HepG2 (cell line): ENCODE measurements at regions not wholly inside any gene's neighbourhood (a gene's known extent, or its start where the extent isn't known, plus 50 kb on each side); places are given as distances from the start of the nearest gene placed in this dataset.

Experiments used
- ATAC-seq: fragments of 200-7000 bp; cut with Tn5 transposase; 3 replicates; pipeline ENCODE4 v1.9.1; 2020; ENCODE audit warnings: mild to moderate bottlenecking, moderate library complexity
- BruUV-seq: library from RNA; stranded (reverse); fragments of 400-500 nt; replicated peaks from 2 replicates; lab custom pipeline; 2021; lab: Mats Ljungman, UMichigan
- CTCF ChIA-PET: fragments of 300-600 bp; formaldehyde crosslinking; extraction: SDS; loops from one replicate; lab custom pipeline; 2021; ENCODE audit warnings: low total read pairs, inconsistent platforms, low intra/inter-chr PET ratio; lab: Yijun Ruan, JAX
- POLR2A ChIA-PET: fragments of 350-600 bp; sonication (Branson Sonifier 250); formaldehyde crosslinking; loops from one replicate; lab custom pipeline; 2020; ENCODE audit warnings: antibody characterized with exemption, inconsistent platforms; lab: Yijun Ruan, JAX
- DNase-seq: peaks from one replicate; pipeline ENCODE4 v3.0.0-alpha.2; 2015; ENCODE audit warnings: low spot score
- FAIRE-seq: peaks from 3 replicates; lab custom pipeline; 2011; peaks lifted over from hg19 to GRCh38; lab: Jason Lieb, UNC
- H2AFZ ChIP-seq: one replicate; pipeline ENCODE4 v1.6.1; 2011; ENCODE audit warnings: low read length, inconsistent platforms
- H3K27ac ChIP-seq: fragments of 300-600 bp; 3 replicates; pipeline ENCODE4 v1.8.0; 2011; ENCODE audit warnings: mixed run types, mild to moderate bottlenecking, mixed read lengths, low read length, inconsistent platforms; ENCODE audit not compliant: insufficient read depth; ENCODE audit errors: extremely low read length
- H3K27me3 ChIP-seq, 2 experiments: fragments of 200-600 bp in 1 of 2; 2 replicates in 1 of 2; 3 replicates in 1 of 2; pipeline versions ENCODE4 v1.6.0 to v1.8.0; 2011; ENCODE audit warnings: low read length in 2 of 2, mild to moderate bottlenecking in 2 of 2, moderate library complexity in 2 of 2, inconsistent platforms in 1 of 2; ENCODE audit not compliant: insufficient read depth in 2 of 2, control insufficient read depth in 1 of 2
- H3K36me3 ChIP-seq, 2 experiments: fragments of 200-600 bp in 1 of 2; replicated peaks in 1 of 2; 2 replicates in 1 of 2; 3 replicates in 1 of 2; pipeline versions ENCODE4 v1.5.1 to v1.8.0; 2011; ENCODE audit warnings: low read length in 2 of 2, inconsistent platforms in 1 of 2; ENCODE audit not compliant: insufficient read depth in 2 of 2, control insufficient read depth in 1 of 2
- H3K4me1 ChIP-seq: 2 replicates; pipeline ENCODE4 v1.5.1; 2012; ENCODE audit warnings: low read length, inconsistent platforms; ENCODE audit not compliant: insufficient read depth
- H3K4me2 ChIP-seq: 2 replicates; pipeline ENCODE4 v1.6.0; 2011; ENCODE audit warnings: low read depth, low read length, inconsistent platforms
- H3K4me3 ChIP-seq, 3 experiments: fragments of 200-600 bp in 1 of 3; sonication (generic), shearing (Covaris generic) in 1 of 3; replicated peaks in 1 of 3; 2 replicates each; pipeline ENCODE4 v1.5.1; 2011 to 2016; ENCODE audit warnings: low read length in 3 of 3, inconsistent platforms in 2 of 3, low read depth in 2 of 3, mild to moderate bottlenecking in 2 of 3, control low read depth in 1 of 3, mixed read lengths in 1 of 3; ENCODE audit not compliant: insufficient read depth in 1 of 3
- H3K79me2 ChIP-seq: one replicate; pipeline ENCODE4 v1.6.1; 2011; ENCODE audit warnings: low read length, inconsistent platforms; ENCODE audit not compliant: insufficient read depth
- H3K9ac ChIP-seq: 2 replicates; pipeline ENCODE4 v1.6.0; 2011; ENCODE audit warnings: mild to moderate bottlenecking, low read depth, low read length, inconsistent platforms; ENCODE audit not compliant: insufficient read depth
- H3K9me3 ChIP-seq: 2 replicates; pipeline ENCODE4 v1.5.1; 2012; ENCODE audit warnings: mild to moderate bottlenecking, low read length
- H4K20me1 ChIP-seq: 2 replicates; pipeline ENCODE4 v1.6.0; 2011; ENCODE audit warnings: inconsistent platforms, mild to moderate bottlenecking, low read length, moderate library complexity; ENCODE audit not compliant: insufficient read depth
- HMGA1 ChIP-seq: sonication (generic); formaldehyde crosslinking; conservative IDR thresholded peaks from 2 replicates; pipeline ENCODE4 v1.4.0; 2020; ENCODE audit warnings: missing genetic modification reagents
- JDP2 ChIP-seq: sonication (generic); formaldehyde crosslinking; IDR thresholded peaks from 2 replicates; pipeline ENCODE4 v1.8.1; 2022; ENCODE audit warnings: missing genetic modification reagents, borderline replicate concordance
- RAD51 ChIP-seq: fragments of 450-650 bp; IDR thresholded peaks from 2 replicates; pipeline ENCODE4 v1.6.1; 2016; ENCODE audit warnings: borderline replicate concordance
- REPIN1 ChIP-seq: sonication (generic); formaldehyde crosslinking; IDR thresholded peaks from 2 replicates; pipeline ENCODE4 v1.8.0; 2022; ENCODE audit warnings: missing genetic modification reagents, low read depth, mild to moderate bottlenecking, borderline replicate concordance
- RFX3 ChIP-seq: IDR thresholded peaks from 2 replicates; pipeline ENCODE4 v1.6.1; 2016; ENCODE audit warnings: missing biosample characterization, missing genetic modification reagents
- SMAD3 ChIP-seq: sonication (generic); formaldehyde crosslinking; IDR thresholded peaks from 2 replicates; pipeline ENCODE4 v1.4.0; 2020; ENCODE audit warnings: missing genetic modification reagents
- TARDBP ChIP-seq: sonication (generic); formaldehyde crosslinking; IDR thresholded peaks from 2 replicates; pipeline ENCODE4 v1.8.0; 2022; ENCODE audit warnings: mild to moderate bottlenecking, missing genetic modification reagents
- TP53 ChIP-seq: sonication (generic); formaldehyde crosslinking; conservative IDR thresholded peaks from 2 replicates; pipeline ENCODE4 v1.4.0; 2020; ENCODE audit warnings: missing genetic modification reagents
- ZFX ChIP-seq: sonication (generic); formaldehyde crosslinking; IDR thresholded peaks from 2 replicates; pipeline ENCODE4 v1.4.0; 2020; ENCODE audit warnings: mild to moderate bottlenecking, low read depth, missing genetic modification reagents, moderate library complexity
- ZNF616 ChIP-seq: sonication (generic); formaldehyde crosslinking; IDR thresholded peaks from 2 replicates; pipeline ENCODE4 v1.5.0; 2020; ENCODE audit warnings: low read depth, mild to moderate bottlenecking, missing genetic modification reagents
- WGBS: methylation state at CpG from one replicate; pipeline ENCODE4 v1.1.6; 2017; ENCODE audit warnings: low lambda C conversion rate; 5-methylcytosine and 5-hydroxymethylcytosine counted together
- in situ Hi-C: cut with HindIII; loops from 2 replicates; pipeline ENCODE4 v1.10.0; 2017; ENCODE audit warnings: low pct_unique_long_range_greater_than_20kb; ENCODE audit not compliant: extremely low pct_ligation_motif_present
- intact Hi-C: fragments of 100-400 bp; cut with micrococcal nuclease; formaldehyde crosslinking; loops from one replicate; pipeline ENCODE4 v1.10.0; 2022; ENCODE audit not compliant: unreplicated experiment
- TF ChIP-seq, protein P1 (sequence below): sonication (generic); formaldehyde crosslinking; IDR thresholded peaks from 2 replicates; pipeline ENCODE4 v1.4.0; 2020; ENCODE audit warnings: missing genetic modification reagents
- TF ChIP-seq, protein P2 (sequence below): sonication (generic); formaldehyde crosslinking; IDR thresholded peaks from 2 replicates; pipeline ENCODE4 v1.4.0; 2020; ENCODE audit warnings: low read depth, missing genetic modification reagents
- TF ChIP-seq, protein P3 (sequence below): sonication (generic); formaldehyde crosslinking; IDR thresholded peaks from 2 replicates; pipeline ENCODE4 v1.4.0; 2020; ENCODE audit warnings: missing genetic modification reagents

DNA sequence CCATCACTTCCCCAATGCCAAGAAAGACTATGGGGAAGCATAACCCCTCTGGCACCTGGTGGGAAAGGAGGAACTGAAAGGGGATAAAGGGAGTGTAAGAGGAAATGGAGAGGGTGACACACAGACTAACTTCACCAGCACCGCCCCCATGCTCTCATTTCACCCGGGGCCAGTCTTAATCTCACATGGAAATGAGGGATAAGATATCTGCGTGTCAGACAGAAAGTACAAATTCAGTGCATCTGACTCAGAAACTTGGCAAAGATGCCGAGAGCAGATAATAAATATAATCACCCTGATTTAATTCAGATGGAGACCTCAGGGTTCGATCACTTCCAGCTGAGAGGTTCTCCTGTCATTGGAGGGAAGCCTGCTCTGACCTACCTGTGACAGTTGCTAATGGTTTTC is 191.6 kb downstream of the DUSP6 start:
- Histone ChIP-seq H4K20me1 (no peaks in the 10 kb centered on the region), H3K4me2 (no peak overlapping the region), H3K4me3 (no peak overlapping the region), H3K36me3 (no peaks in the 10 kb centered on the region), H3K27ac (no peak overlapping the region), H2AFZ (no peak overlapping the region), H3K27me3 (no peaks in the 10 kb centered on the region), H3K4me1 (peaks cover 14% of the 10 kb centered on the region), H3K79me2 (no peaks in the 10 kb centered on the region), H3K9ac (no peak overlapping the region), H3K9me3 (no peaks in the 10 kb centered on the region)
- BruUV-seq = no TSS peak
- in situ Hi-C loops (no loop called here), intact Hi-C loops (no loop called here)
- ChIA-PET CTCF (no interaction called here), POLR2A (no interaction called here)
- WGBS = 29% methylated on average over 5 of the region's 5 CpGs
- no peak for DNase-seq
- no peak for ATAC-seq
- TF ChIP-seq TARDBP = no peak
- no peak for FAIRE-seq

DNA sequence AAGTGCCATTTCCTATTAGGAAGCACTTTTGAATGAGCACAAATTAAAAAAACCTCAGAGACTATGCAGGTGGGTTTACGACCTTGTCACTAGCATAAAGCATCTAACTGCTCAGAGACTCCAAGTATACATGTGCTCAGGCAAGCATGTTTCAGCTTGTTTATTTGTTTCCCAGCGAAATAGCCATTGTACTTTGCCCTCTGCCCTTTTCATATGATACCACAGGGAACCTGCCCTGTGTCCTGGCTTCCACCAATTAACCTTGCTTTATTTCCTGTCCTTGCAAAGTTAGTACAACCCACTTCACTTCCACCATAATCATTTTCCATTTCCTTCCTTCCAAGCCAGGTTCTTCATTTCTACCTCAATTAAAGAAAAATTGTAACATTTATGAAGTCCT is 194.9 kb downstream of the DUSP6 start:
- Histone ChIP-seq H3K9ac (no peak overlapping the region), H4K20me1 (no peaks in the 10 kb centered on the region), H3K9me3 (no peaks in the 10 kb centered on the region), H3K27me3 (no peaks in the 10 kb centered on the region), H3K36me3 (no peaks in the 10 kb centered on the region), H3K79me2 (no peaks in the 10 kb centered on the region), H3K4me3 (no peak overlapping the region), H2AFZ (peak overlapping the region; percentile 48), H3K27ac (no peak overlapping the region), H3K4me2 (peak overlapping the region; percentile 34), H3K4me1 (peaks cover 14% of the 10 kb centered on the region)
- DNase-seq (peak; percentile 18), FAIRE-seq (no peak), ATAC-seq (peak; percentile 82)
- in situ Hi-C loops = no loop called here
- no TSS peak for BruUV-seq
- intact Hi-C loops = no loop called here
- ChIA-PET CTCF (no interaction called here), POLR2A (no interaction called here)
- 14% methylated on average over 2 of the region's 2 CpGs for WGBS
- TF ChIP-seq JDP2 (CRISPR knock-in tag) (no peak), ZNF616 (CRISPR knock-in tag) (no peak), SMAD3 (CRISPR knock-in tag) (no peak), TP53 (CRISPR knock-in tag) (0 out of 2 replicates have a peak, but pooled peaks have one; percentile 46), REPIN1 (no peak), RFX3 (no peak), ZFX (no peak), RAD51 (no peak), HMGA1 (CRISPR knock-in tag) (no peak)
- TF ChIP-seq, protein P1, sequence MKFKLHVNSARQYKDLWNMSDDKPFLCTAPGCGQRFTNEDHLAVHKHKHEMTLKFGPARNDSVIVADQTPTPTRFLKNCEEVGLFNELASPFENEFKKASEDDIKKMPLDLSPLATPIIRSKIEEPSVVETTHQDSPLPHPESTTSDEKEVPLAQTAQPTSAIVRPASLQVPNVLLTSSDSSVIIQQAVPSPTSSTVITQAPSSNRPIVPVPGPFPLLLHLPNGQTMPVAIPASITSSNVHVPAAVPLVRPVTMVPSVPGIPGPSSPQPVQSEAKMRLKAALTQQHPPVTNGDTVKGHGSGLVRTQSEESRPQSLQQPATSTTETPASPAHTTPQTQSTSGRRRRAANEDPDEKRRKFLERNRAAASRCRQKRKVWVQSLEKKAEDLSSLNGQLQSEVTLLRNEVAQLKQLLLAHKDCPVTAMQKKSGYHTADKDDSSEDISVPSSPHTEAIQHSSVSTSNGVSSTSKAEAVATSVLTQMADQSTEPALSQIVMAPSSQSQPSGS (CRISPR knock-in tag) = no peak
- TF ChIP-seq, protein P2, sequence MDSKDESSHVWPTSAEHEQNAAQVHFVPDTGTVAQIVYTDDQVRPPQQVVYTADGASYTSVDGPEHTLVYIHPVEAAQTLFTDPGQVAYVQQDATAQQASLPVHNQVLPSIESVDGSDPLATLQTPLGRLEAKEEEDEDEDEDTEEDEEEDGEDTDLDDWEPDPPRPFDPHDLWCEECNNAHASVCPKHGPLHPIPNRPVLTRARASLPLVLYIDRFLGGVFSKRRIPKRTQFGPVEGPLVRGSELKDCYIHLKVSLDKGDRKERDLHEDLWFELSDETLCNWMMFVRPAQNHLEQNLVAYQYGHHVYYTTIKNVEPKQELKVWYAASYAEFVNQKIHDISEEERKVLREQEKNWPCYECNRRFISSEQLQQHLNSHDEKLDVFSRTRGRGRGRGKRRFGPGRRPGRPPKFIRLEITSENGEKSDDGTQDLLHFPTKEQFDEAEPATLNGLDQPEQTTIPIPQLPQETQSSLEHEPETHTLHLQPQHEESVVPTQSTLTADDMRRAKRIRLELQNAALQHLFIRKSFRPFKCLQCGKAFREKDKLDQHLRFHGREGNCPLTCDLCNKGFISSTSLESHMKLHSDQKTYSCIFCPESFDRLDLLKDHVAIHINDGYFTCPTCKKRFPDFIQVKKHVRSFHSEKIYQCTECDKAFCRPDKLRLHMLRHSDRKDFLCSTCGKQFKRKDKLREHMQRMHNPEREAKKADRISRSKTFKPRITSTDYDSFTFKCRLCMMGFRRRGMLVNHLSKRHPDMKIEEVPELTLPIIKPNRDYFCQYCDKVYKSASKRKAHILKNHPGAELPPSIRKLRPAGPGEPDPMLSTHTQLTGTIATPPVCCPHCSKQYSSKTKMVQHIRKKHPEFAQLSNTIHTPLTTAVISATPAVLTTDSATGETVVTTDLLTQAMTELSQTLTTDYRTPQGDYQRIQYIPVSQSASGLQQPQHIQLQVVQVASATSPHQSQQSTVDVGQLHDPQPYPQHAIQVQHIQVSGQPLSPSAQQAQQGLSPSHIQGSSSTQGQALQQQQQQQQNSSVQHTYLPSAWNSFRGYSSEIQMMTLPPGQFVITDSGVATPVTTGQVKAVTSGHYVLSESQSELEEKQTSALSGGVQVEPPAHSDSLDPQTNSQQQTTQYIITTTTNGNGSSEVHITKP (CRISPR knock-in tag) = no peak
- TF ChIP-seq, protein P3, sequence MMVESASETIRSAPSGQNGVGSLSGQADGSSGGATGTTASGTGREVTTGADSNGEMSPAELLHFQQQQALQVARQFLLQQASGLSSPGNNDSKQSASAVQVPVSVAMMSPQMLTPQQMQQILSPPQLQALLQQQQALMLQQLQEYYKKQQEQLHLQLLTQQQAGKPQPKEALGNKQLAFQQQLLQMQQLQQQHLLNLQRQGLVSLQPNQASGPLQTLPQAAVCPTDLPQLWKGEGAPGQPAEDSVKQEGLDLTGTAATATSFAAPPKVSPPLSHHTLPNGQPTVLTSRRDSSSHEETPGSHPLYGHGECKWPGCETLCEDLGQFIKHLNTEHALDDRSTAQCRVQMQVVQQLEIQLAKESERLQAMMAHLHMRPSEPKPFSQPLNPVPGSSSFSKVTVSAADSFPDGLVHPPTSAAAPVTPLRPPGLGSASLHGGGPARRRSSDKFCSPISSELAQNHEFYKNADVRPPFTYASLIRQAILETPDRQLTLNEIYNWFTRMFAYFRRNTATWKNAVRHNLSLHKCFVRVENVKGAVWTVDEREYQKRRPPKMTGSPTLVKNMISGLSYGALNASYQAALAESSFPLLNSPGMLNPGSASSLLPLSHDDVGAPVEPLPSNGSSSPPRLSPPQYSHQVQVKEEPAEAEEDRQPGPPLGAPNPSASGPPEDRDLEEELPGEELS (CRISPR knock-in tag) = peak; percentile 41; the same call in 1 of the 2 replicates
